ENCODE measurements at regions not wholly inside any gene's neighbourhood (a gene's known extent, or its start where the extent isn't known, plus 50 kb on each side); places are given as distances from the start of the nearest gene placed in this dataset.

DNA sequence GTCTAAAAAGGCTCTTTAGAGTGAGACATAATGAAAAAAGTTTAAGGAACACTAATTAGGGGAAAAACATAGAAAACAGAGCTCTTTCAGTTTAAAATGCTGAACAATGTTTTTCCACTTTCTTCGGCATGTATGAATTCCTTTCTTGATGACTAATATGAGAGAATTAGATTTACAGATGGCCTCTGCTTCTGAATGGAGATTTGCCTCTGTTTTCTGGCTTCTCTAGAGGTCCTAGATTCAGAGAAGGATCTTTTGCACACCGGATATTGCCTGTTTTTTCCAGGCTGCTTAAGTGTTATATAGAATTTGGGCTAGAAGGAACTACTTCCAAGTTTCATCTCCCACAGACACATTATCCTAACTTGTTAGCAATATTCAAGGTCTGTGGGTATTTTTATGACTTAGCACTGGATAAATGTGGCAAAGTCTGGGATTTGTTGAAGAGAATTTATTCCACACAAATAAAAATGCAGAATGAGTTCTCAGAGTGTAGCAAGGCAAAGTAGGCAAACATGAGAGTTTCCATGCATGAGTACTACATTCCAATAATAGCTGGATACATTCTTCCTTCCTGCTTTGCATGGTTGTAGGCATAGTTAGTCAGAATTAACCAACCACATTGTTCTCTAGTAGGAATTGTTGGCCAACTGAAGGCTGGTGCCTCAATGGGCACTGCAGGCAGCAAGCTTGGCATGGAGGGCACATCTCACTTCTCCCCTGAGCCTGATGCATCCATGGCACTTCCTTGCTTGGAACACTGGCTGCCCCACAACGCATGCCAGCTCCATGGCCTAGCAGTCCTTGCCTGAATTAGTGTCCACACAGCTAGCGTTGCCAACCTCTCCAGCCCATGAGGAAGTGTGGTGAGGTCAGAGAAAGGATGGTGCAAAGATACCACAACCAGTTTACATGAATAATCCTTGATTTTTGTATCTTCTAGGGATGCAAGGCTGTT lies 224.2 kb downstream of the CLIC5 start:
- no peak for DNase-seq

DNA sequence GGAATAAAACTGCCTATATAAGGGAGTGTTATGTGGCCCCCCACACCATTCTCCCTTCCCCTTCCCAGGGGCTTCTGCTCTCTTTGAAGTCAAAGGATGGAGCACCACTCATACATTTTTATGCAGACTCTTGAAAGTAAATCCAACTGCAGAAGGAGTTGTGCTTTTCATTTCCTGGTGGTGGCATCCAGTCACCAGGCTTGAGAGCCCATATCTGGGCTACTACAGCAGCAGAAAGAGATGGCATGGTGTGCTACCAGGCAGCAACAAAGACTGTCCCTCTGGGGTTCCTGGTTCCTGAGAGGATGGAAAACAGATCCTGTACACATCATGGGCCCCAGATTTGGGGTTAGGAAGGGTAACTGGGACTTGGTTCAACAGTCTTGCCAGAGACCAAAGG lies 226.4 kb downstream of the CLIC5 start:
- no peak for DNase-seq

DNA sequence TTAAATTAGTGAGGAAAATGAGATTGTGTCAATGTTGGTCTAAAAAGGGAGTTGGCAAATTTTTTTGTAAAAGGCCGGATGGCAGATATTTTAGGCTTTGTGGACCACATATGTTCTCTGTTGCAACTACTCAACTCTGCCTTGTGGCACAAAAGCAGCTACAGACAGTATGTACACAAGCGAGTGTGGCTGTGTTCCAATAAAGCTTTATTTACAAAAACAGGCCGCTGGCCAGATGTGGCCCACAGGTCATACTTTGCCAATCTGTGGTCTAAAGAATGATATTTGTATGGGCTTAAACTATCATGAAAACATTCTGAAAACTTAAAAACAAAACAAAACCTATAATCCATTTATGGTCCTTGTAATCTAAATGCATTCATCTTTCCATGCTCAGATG lies 228.3 kb downstream of the CLIC5 start:
- DNase-seq: no peak

DNA sequence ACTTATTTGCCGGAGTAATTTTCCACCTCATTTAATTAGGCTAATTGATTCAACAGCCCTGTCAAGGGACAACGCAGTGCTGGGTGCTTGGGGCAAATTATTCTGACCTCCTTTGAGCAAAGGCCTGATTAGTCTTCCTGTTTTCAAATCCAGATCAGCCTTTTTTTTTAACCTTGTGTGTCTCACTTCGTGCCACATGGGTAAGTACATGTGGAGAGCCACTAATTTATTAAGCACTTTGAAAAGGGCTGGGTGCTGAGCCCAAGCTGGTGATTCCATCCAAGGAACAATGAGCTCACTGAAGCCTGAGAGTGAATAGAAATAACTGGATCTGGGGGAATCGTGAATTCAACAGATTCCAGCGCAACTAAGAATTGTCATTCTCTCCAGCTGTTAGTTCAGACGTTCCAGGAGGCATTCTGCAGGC lies 229.3 kb downstream of the CLIC5 start:
- no peak for DNase-seq

DNA sequence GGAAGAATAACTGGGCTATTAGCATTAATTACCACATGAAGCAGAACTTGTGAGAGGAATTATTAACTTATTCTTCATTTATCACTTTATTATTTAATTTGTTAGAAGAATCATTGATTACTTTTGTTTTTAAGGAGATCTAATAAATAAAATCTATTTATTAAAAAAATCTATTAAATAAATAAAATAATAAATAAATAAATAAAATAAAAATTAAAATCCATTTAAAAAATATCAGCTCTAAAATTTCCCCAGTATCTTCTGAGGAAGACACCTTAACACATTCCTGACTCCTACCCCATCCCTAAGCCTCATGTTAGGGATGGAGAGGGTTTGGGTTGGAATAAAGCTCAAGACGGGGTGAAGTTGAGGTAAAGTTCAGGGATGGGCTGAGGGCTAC lies 231.4 kb downstream of the CLIC5 start:
- DNase-seq: no peak

DNA sequence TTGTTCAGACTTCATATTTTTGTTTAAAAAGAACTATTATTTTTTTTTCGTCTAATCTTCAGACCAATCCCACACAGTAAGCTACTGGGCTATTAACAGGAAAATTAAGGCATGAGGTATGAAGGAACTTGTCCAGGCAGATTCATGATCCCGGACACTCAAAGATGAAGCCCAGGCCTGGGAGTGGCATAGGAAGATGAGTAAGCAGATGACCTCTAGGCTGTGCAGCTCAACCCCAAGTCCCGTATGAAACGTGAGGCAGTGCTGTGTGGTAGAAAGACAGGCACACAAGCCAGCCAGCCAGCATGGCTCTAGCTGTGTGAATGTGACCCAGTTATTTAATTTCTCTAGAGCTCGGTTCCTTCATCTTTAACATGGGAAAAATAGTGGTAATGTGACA lies 231.9 kb downstream of the CLIC5 start:
- DNase-seq: no peak

DNA sequence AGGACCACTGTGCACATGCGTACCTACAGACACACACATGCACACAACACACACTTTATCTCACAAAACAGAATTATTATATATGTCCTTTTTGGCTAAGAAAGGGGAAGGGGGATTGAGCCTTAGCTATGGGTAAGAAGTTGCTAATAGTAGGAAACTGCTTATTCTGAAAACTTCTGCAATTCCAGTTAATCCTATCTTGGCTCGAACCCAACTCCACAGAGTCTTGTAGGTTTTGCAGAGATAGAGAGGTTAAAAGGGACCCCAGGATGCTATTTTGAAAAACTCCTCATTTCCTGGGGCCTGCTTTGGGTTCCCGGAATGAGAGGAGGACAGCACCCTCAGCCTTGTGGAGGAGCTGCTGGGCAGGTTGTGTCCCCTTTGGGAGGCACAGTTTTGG lies 233.8 kb downstream of the CLIC5 start:
- DNase-seq: no peak

DNA sequence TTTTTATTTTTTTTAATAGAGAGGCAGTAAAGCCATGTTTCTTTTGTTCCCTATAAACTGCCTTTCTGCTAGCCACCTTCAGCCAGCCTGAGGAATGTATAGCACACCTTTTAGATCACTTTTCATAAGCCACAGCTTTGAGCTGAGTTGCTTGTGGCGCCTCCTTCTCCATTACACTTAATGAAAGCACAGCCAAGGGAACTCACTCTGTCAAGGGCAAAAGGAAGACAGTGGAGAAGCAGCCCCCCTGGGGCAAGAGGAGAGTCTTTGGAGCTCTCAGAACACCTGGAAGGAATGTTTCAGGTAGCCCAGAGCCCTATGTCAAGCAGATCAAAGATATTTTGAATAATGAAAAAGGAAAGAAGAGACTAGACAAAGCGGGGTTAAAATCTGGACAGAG lies 235.1 kb downstream of the CLIC5 start:
- no peak for DNase-seq

DNA sequence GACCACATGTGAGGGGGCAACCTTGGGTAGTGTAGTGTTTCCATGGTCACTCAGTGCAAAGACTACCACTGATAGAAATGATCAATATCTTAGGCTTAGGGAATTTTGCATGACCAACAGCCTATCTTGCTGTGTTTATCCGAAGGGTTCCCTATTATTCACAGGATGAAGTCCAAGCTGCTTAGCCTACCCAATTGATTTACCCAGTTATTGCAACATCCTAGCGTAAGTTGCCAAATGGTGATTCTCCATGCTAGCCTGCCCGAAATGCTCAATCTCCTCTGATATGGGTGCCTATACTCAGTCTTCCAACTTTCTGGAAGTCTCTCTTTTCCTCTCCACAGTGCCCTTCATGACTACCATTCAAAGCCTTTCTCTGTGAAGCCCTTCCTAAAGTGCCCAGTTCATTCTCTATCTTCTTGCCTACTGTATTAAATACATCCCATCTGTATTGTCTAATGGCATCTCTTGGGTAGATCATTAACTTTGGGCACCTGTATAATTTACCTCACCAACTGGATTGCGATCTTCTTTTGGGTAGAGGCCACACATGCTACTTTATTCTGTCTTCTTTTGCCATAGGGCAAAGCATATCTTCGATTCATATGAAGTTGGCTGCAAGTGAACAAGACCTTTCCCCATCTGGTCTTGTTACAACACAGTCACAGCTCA lies 240.5 kb downstream of the CLIC5 start:
- no peak for DNase-seq

DNA sequence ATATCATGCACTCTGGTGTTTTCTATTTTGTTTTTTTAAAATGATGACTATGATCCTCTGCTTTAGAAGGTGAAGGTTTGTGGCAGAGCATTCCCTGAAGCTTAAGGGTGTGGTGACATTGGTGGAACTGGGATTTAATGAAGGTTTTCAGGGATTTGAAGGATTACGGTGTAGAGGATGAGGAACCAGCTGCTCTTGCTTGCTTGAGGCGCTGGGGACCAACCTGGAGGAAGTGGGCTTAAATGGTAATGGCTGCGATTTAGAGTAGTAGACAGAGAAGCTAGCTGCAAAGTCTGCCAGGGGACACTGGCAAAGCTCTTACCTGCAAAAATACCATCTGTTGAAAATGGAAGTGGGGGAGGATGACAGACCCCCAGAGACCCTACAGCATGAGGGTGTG lies 241.8 kb downstream of the CLIC5 start:
- DNase-seq: no peak

DNA sequence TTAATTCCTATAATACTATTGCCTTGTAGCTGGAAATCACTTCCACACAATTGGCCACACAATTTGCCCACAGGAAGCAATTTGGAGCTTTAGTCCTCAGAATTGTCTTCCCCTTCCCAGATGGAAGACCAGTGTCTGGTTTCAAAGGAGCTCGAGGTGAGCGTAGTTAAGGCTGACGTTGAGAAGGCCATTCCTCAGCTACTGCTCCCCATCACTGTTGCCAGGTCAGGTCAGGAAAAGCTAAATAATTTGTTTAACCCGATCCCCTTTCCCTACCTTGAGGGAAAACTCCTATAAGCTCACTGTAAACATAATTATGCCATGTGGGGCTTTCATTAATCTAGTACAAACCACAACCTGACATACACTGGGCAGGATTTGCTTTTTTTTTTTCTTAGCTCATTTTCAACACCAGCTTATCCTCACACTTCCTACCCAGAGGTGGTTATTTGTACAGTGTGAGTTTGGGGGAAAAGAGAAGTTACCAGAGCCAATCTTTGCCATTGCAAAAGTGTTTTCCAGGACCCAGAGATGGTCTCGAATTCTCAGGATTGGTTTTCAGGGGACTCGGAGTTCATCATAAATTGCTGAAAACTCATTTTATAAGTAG lies 242.7 kb downstream of the CLIC5 start:
- DNase-seq: no peak

DNA sequence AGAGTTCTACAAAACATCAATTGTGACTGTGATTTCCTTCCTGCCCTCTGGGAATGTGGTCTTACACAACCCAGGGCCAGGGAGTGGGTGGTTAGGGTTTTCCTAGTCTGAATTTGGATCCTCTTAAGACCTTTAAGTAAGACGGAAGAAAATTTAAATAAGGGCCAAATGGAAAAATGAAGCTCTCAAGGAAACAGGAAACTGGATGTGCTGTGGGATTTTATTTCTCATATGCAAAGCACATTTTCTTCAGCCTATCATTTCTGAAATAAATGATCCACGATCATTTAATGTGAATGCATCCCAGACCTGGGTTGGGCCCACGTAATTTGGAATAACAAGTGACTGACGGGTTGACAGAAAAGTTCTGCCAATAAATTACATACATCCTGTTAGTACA lies 243.6 kb downstream of the CLIC5 start:
- DNase-seq: no peak

DNA sequence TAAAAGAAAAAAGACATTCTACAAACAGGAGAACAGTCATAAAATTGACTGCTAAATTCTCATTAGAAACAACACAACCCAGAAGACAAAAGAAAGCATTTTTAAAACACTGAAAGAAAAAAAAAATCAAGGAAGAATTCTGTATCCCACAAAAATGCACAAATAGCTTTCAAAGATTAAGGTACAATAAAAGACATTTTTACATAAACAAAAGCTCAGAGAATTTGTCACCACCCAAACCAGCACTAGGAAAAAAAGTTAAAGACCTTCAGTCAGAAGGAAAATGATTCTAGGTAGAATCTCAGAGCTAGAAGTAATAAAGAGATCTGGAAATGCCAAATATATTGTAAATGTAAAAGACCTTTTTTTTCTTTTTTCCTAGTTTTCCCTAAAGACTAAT lies 252.4 kb downstream of the CLIC5 start:
- no peak for DNase-seq

DNA sequence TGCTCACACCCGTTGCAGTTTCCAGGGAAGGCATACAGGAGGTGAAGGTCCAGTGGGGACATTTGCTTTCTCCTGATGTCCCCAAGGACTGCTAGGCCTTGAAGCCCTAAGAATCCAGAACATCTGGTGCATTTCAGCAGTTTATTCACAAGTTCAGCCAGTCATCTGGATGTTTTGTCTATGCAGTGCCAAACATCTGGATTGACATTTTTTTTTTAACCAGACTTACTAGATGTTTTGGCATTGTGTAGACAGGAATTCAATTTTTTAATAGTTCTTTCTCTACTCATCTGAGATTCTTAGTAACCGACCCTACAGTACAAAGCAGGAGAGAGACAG lies 256.2 kb downstream of the CLIC5 start:
- no peak for DNase-seq

DNA sequence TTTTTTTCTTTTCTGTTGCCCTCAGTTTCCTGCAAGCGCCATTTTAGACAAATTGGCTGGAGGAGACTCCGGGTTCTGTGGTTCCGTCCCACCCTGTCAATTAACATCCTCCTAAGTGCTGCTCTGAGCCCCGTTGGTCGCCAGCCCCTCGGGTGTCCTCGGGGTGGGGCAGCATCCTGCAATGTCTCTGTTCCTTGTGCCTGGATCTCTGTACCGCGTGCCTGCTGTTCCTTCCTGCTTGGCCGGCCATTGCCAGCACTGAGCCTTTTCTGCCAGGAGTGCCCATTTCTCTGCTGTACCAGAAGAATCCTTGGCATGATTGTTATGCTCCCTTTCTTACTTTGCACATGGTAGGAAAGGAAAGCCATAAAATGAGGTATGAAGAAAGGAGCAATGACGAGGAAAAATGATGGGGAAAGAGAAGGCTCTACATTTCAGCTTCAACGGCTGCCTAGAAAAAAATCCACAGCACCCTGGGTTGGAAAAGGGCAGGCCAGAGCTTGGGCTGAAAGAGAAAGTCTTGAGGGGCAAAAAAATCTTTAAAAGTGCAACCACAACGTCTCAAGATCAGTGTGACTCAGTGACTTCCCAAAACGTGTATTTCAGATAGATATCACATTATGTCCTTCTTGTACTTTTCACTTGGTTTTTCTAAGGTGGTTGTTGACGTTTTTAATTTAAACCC lies 256.7 kb downstream of the CLIC5 start:
- DNase-seq: no peak

DNA sequence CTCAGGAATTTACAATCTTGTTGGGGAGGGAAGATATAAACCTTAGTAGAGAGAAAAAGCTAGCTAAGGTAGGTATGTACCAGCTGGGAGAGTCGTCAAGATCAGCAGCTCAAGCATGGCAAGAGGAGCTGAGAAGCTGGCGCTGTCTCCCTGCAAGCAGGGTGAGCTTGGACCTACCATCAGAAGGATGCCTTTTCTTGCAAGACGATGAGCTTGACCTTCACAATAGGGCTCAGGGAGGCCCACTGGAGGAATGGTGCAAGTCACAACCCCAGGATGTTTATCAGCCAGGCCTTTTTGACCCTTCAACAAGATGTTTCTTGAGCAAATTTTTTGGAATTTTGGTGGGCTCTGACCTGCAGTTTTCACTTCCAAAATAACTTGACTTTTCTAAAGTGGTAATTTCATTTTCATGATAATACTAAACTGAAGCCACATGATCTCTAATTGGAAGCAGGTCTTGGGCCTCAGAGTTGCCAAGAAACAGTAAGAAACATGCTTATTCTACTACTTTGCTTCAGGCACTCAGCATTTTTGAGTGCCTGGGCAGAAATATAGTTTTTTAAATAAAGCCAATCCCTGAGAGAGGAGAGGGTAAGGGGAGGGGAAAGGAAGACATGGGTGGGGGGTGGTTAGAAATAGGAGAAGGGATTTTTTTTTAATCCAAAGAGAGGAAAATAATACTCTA lies 258.1 kb downstream of the CLIC5 start:
- DNase-seq: no peak

DNA sequence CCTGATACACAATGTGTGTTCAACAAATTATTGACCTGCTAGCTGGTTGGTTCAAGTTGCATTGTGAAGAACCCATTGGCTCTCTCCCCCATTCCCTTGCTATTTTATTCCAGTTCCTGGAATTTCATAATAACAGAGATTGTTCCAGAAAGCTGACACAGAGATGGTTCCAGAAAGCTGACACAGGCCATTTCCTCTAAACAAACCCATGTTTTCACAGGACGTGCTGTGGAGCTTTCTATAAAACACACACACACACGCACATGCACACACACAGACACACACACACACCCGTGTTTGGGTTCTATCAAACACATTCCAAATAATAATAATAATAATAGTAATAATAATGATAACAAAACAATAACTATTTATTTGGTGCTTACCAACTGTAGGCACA lies 259.1 kb downstream of the CLIC5 start:
- no peak for DNase-seq

DNA sequence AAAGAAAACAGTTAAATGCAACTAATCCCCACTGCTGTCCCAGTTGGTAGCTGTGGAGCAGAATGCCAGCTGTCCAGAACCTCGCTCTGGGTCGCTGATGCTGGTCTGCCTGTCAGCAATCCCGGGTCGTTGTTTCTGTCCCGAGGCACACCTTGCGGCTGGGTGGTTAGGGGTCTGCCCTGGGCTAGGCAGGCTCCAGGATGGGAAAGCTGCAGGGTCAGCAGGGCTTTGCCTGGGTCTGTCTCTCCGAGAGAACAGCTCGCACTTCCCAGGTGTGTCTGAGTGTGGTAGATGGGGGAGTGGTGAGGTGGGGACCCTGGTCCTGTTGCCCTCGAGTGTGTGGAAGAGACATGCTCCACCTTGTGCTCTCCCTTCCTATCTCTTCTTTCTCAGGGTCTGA lies 261.2 kb downstream of the CLIC5 start:
- no peak for DNase-seq

DNA sequence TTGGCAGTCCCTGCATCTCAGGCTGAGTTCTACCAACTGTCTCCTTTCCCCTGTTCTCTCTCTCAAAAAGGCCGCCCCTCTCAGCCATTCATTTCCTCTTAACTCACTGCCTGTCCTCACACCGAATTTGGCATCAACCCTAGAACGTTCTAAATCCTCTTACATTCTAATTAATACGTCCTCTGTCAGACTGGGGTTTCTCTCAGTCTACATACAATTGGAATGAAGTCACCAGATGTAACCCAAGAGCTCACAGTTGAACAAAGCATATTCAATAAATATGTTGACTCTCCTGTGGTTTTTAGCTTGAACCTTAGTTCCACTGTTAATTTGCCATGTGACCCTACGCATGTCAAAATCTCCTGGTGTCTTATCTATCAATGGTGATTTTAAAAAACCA lies 269.6 kb downstream of the CLIC5 start:
- no peak for DNase-seq

DNA sequence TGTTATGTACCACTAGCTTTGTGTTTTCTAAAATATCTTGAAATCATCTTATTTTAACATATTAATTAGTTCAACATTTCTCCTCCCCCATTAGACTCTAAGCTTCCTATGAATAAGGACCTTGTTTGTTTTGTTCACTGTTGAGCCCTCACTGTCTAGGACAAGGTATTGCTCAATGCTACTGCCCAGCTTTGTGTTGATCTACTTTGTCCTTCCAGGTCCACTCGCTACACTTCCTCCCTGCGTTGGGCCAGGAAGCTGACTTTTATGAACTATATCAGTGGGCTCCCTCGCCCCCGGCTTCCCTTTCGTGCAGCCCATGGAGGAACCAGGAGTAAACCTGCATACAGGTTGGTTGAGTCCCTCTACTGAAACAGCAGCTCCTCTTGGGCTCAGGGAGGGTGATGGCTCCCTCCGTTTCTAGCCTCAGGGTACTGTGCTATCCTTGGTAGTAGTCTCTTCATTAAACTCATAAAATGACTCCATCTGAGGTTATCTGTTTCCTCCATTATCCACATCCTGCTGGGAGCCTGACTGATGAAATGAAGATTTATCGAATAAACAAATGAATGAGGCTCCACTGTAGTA lies 272.5 kb downstream of the CLIC5 start:
- no peak for DNase-seq

DNA sequence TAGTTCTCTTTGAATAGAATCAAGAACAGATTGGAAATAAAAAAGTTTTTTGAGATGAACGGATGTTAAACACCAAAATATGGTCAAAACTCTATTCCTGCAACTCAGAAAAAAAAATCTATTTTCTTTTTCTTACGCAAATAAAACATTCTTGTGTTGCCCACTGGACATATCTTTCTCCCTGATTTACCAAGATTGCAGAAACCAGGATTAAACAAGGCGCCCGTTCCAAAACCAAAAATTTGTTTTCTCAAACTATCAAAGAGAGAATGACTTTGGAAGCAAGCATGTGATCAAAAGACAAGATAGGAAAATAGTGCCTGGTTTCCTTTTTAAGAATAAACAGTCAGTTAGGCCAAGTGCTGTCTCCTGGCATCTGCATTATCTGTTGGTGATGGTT lies 273.1 kb downstream of the CLIC5 start:
- no peak for DNase-seq

DNA sequence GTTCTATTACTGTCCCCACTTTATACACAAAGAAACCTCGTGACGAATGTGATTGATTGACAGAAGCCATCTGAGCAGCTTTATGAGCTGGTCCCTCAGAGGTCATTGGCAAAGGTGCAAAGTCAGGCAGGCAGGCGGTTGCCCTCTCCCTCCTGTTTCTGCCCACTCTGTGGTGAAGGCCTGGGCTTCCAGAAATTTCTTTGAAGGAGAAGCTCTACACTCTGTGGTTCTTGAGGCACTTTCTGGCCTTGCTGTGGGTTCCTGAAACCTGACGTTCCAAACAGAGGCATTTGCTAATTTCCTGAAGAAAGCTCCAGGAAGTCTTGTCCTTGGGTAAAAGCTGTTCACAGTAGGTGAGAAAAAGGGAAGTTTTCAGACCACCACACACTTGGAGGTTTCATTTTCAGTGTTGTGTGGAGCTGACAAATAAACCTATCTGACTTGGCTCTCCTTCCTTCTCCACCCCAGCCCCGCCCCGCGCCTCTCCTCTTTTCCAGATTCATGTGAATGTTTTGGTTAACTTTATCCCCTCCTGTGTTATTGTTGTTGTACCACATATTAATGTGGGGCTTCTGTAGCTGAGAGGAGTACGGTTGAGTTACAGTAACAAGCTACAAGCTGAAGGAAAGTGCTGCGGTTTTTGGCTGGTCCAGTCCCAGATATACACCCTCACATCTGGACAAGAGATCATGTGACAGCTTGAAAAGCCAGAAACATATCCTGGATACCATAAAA lies 274.1 kb downstream of the CLIC5 start:
- DNase-seq: no peak

All from T-helper 9 cell (primary cell).